Cardiac muscle cell (in vitro differentiated cells and primary cell): ENCODE measurements at regions not wholly inside any gene's neighbourhood (a gene's known extent, or its start where the extent isn't known, plus 50 kb on each side); places are given as distances from the start of the nearest gene placed in this dataset.
A peak's percentile ranks its signal among the peaks of the same experiment; 100 is the strongest.
"Not testable (repeated sequence)": the region's sequence is repeated elsewhere in the genome, so short reads cannot be mapped to it uniquely, and the experiment has no call there.

Experiments used
- DNase-seq, 2 donors: peaks; one replicate each; pipeline versions ENCODE4 v3.0.0 to v3.0.0-alpha.2; 2010 to 2017; ENCODE audit warnings: low read depth in 1 of 2, low spot score in 1 of 2
- H3K27ac ChIP-seq: fragments of 200-600 bp; sonication (generic); 2 replicates; pipeline ENCODE4 v1.5.1; 2016
- H3K27me3 ChIP-seq: fragments of 200-600 bp; sonication (generic); 2 replicates; pipeline ENCODE4 v1.6.0; 2016; ENCODE audit warnings: control low read depth
- H3K36me3 ChIP-seq: fragments of 200-600 bp; sonication (generic); 2 replicates; pipeline ENCODE4 v1.5.1; 2016; ENCODE audit warnings: control low read depth
- H3K4me1 ChIP-seq: fragments of 200-600 bp; sonication (generic); 2 replicates; pipeline ENCODE4 v1.8.1; 2017; ENCODE audit warnings: low read depth, mild to moderate bottlenecking, mixed run types
- H3K4me3 ChIP-seq: fragments of 200-600 bp; sonication (generic); 2 replicates; pipeline ENCODE4 v1.5.1; 2016; ENCODE audit warnings: mild to moderate bottlenecking
- H3K9me3 ChIP-seq: fragments of 200-600 bp; sonication (generic); 2 replicates; pipeline ENCODE4 v1.5.1; 2017; ENCODE audit warnings: low read depth, mild to moderate bottlenecking, control low read depth

DNA sequence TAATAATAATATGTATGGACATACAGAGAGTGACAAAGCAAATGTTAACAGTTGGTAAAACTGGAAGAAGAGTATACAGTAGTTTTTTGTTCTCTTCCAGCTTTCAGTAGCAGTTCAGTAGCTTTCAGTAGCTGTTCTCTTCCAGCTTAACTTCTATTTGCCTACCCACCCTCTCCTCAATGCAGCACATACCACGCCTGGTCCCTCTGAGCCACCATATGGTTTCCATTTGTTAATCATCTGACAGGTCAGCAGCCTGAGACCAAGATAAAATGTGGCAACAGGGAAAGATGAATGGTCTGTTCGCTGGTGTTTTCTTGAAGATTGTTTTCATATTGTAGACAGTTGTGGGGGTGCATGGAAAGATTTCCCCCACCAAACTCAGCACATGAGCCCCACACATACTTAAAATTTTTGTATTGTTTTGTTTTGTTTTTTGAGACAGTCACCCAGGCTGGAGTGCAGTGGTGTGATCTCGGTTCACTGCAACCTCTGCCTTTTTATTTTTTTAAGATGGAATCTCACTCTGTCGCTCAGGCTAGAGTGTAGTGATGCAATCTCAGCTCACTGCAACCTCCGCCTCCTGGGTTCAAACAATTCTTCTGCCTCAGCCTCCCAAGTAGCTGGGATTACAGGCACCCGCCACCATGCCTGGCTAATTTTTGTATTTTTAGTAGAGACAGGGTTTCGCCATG is 56.8 kb downstream of the ATP6V0E2 start:
- not testable (repeated sequence) for H3K9me3 ChIP-seq, H3K36me3 ChIP-seq, H3K4me1 ChIP-seq, H3K4me3 ChIP-seq, H3K27me3 ChIP-seq, H3K27ac ChIP-seq
- DNase-seq, result peak; percentile 18 to 64

DNA sequence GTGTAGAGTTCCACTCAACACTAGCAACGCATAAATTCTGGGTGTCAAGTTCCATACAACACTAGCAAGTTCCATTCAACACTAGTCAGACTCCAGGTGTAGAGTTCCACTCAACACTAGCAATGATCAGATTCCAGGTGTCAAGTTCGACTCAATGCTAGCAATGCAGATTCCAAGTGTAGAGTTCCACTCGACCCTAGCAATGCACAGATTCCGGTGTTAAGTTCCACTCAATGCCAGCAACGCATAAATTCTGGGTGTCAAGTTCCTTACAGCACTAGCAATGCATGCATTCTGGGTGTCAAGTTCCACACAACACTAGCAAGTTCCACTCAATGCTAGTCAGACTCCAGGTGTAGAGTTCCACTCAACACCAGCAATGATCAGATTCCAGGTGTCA is 60.0 kb downstream of the ATP6V0E2 start:
- not testable (repeated sequence) for H3K27me3 ChIP-seq, H3K4me1 ChIP-seq, H3K36me3 ChIP-seq, H3K4me3 ChIP-seq, H3K9me3 ChIP-seq, H3K27ac ChIP-seq
- DNase-seq, result peak in 1 of 2 donors; percentile 5

DNA sequence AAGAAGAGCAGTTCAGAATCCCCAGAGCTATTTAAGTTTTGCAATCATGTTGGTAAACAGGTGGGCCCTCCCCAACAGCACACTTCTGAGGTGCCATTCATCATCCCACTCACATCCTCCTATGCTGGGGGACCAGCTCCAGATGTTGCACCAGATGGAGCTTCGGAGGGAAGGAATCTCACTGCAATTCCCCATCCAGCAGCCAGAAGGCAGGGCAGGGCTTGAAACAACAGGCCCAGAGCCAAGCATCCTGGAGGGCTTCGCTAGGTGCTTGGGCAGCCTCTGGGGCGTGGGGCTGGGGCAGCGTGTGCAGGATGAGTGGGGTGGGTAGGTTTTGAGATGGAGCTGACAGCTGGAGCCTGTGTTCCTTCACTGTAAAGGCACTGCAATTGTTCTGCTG is 73.6 kb downstream of the ATP6V0E2 start:
- not testable (repeated sequence) for H3K27ac ChIP-seq, H3K27me3 ChIP-seq, H3K9me3 ChIP-seq, H3K36me3 ChIP-seq, H3K4me3 ChIP-seq, DNase-seq, H3K4me1 ChIP-seq

DNA sequence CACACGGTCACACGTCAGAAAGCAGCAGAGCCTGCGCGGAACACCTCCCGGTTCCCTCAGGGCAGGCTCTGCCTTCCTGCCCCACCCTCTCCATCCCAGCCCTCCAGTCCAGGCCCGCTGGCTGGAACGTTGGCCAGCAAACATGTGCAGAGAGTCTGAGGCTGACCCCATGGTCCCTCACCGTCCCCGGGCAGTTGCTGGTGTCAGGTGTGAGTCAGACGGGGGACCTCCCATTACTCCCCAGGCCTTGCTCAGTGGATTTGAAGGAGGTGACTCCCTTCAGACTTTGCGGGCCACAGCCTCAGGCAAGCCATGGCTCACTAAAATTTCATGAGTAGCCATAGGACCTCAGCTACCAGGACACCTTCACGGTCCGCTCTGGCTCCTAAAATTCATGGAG is 74.7 kb downstream of the ATP6V0E2 start:
- H3K9me3 ChIP-seq, DNase-seq, H3K4me1 ChIP-seq, H3K36me3 ChIP-seq, H3K4me3 ChIP-seq, H3K27me3 ChIP-seq, H3K27ac ChIP-seq: not testable (repeated sequence)

DNA sequence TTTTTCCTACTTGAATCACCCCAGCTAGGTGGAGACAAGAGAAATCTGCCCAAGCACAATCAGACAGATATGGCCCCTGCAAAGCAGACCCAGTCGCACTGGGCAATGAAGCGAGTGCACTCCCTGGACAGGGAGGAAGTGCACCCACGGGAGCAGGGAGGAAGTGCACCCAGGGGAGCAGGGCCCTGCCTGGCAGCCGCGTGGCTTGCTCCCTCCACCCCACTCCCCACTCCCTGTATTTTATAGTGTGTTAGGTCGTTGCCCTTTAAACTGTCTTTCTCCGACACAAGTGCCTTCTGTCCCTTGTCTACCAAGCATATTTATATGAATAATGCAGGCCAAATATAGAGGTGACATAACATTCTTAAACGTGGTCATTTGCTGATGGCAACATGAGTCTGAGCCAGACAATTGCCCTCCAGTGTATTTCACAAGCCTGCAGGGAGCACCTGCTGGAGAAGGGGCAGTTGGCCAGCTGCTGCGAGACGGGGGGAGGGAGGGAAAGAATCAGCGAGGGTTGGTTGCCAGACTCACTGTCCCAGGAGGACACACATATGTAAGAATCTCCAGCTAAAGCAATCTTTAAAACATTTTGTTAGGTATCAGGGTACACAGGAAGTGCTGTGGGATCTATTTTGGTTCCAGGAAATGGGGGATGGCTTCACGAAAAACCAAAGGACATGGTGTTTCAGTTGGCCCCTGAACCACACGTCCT is 76.3 kb downstream of the ATP6V0E2 start:
- DNase-seq, H3K36me3 ChIP-seq, H3K4me1 ChIP-seq, H3K27me3 ChIP-seq, H3K4me3 ChIP-seq, H3K9me3 ChIP-seq, H3K27ac ChIP-seq: not testable (repeated sequence)

DNA sequence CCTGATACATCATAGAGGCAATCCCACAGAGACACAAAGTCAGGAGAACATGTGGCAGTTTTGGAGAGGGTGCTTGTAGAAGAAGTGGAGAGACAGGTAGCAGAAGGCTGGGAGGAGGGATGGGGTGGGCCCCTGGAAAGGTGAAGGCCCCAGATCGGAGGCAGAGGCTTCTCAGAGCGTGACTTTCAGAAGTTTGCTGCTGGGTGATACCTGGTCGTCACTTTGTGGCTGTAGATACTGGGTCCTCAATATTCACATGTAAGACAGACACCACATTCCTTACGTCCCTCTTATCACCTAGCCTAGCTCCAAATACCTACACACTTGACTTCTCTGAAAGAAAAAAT is 76.8 kb downstream of the ATP6V0E2 start:
- not testable (repeated sequence) for H3K4me1 ChIP-seq, H3K36me3 ChIP-seq, H3K27ac ChIP-seq, H3K9me3 ChIP-seq, DNase-seq, H3K4me3 ChIP-seq, H3K27me3 ChIP-seq

DNA sequence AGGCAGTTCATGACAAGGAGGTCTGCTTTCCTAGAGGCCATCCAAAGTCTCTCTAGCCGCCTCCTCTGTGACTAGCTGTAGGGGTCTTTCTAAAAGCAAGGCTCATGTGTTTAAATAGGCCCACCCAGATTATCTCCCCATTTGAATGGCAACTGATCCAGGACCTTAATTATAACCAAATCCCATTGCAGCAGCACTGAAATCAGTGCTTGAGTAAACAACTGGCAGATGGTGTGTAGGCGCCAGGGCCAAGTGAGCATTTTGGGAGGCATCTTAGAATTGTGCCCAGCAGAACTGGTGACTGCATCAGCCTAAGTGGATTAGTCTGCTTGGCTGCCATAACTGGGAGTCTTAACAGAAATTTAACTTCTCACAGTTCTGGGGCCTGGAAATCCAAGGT is 77.8 kb downstream of the ATP6V0E2 start:
- not testable (repeated sequence) for DNase-seq, H3K36me3 ChIP-seq, H3K4me1 ChIP-seq, H3K27me3 ChIP-seq, H3K9me3 ChIP-seq, H3K27ac ChIP-seq, H3K4me3 ChIP-seq

DNA sequence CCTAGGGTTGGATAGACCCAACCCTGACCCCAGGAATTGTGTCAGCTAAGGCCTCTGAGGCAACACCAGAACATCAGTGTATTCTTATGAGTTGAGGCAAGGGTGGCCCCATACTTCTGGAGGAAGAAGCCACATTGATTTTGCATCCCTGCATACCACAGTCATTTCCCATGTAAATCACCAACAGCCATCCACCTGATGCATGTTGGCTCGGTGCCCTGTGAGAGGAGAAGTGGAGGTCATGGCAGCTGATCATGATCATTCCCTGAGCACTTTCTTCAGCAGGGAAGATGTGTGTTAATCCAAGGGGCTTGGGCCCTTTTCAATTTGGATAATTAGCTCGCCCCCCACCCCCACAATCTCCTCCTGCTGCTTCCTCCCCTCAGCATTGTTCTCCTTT is 85.1 kb downstream of the ATP6V0E2 start:
- H3K9me3 ChIP-seq, H3K4me3 ChIP-seq, H3K4me1 ChIP-seq, H3K36me3 ChIP-seq, H3K27ac ChIP-seq, H3K27me3 ChIP-seq, DNase-seq: not testable (repeated sequence)

DNA sequence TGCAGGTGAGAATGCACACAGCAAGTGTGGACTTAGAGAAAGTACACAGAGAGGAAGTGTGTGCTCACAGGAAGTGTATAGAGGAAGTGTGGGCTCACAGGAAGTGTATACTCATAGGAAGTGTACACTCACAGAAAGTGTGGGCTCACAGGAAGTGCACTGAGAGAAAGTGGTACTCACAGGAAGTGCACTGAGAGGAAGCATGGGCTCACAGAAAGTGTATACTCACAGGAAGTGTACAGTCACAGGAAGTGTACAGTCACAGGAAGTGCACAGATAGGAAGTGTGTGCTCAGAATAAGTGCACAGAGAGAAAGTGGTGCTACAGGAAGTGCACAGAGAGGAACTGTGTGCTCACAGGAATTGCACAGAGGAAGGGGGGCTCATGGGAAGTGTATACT is 87.1 kb downstream of the ATP6V0E2 start:
- not testable (repeated sequence) for H3K27me3 ChIP-seq, H3K4me3 ChIP-seq, H3K9me3 ChIP-seq, H3K36me3 ChIP-seq, H3K4me1 ChIP-seq, H3K27ac ChIP-seq, DNase-seq

DNA sequence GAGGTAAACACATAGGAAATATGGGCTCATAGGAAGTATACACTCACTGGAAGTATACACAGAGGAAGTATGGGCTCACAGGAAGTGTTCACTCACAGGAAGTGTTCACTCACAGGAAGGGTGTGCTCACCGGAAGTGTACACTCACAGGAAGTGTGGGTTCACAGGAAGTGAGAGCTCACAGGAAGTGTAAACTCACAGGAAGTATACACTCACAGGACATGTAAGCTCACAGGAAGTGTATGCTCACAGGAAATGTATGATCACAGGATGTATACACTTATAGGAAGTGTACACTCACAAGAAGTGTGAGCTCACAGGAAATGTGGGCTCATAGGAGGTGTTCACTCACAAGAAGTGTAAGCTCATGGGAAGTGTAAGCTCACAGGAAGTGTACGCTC is 88.1 kb downstream of the ATP6V0E2 start:
- not testable (repeated sequence) for H3K27ac ChIP-seq, H3K27me3 ChIP-seq, DNase-seq, H3K4me3 ChIP-seq, H3K36me3 ChIP-seq, H3K4me1 ChIP-seq, H3K9me3 ChIP-seq

DNA sequence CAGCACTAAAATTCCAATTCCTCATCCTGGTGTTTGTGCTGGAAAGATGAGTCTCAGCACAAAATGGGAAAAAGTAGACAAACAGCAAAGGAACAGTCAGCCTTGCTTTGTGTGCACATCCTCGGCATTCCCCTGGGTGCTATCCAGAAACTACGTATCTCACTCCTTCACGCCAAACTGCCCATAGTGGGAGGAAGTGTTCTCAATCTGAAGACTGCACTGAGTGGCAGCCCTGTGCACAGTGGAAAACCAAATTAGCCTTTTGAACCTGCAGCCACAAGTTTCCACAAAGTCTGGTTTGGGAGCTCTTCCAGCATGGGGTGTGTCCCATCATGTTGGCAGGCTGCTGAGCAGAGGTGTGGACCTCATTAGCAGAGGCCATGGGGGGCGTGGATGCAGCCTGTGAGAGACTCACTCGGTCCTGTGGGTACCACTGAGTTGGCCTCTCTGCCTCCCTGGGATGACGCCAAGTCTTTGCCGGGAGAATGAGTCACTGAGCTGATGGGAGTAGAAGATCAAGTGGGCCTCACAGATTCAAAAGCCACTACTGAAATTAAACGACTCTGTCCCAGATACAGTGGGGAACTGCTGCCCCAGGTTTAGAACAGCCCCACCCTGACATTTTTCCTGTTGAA is 89.0 kb downstream of the ATP6V0E2 start:
- not testable (repeated sequence) for H3K27ac ChIP-seq, H3K27me3 ChIP-seq, H3K36me3 ChIP-seq, DNase-seq, H3K9me3 ChIP-seq, H3K4me1 ChIP-seq, H3K4me3 ChIP-seq

DNA sequence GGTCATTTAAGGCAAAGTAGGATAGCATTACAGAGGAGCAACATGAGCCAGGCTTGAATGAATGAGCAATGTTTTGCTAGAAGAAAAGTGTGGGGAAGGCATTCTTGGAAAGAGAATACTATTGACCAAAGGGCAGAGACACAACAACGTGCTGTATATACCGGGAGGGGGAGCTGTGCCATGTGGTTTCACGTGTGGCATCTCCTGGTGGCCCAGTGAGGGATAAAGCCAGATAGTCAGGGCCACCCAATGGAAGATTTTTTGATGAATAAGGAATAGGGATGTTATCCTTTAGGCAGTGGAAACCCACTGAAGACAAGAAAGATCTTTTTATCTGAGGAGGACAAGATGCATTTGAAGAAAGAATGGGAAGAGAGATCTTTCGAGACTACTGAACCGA is 90.2 kb downstream of the ATP6V0E2 start:
- H3K4me1 ChIP-seq, H3K36me3 ChIP-seq, H3K9me3 ChIP-seq, H3K27ac ChIP-seq, H3K4me3 ChIP-seq, DNase-seq, H3K27me3 ChIP-seq: not testable (repeated sequence)

DNA sequence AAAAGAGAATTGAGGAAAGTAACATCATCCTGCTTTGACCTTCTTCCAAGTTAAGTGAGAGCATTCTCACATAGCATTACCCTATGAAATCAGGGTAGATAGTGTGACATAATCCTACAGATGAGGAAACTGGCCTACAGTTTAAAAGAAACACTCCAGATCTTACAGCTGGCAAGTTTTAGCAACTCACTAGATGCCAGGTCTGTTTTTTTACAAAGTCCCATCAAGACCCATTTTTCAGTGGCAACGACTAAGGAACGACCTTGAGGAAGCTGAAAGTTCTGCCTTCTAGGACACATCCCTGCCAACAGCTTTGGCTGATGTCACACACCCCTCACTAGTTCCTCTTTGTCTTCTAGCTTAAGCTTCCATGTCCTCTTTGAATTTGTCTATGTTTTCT is 92.7 kb downstream of the ATP6V0E2 start:
- not testable (repeated sequence) for DNase-seq, H3K9me3 ChIP-seq, H3K27ac ChIP-seq, H3K36me3 ChIP-seq, H3K4me3 ChIP-seq, H3K4me1 ChIP-seq, H3K27me3 ChIP-seq

DNA sequence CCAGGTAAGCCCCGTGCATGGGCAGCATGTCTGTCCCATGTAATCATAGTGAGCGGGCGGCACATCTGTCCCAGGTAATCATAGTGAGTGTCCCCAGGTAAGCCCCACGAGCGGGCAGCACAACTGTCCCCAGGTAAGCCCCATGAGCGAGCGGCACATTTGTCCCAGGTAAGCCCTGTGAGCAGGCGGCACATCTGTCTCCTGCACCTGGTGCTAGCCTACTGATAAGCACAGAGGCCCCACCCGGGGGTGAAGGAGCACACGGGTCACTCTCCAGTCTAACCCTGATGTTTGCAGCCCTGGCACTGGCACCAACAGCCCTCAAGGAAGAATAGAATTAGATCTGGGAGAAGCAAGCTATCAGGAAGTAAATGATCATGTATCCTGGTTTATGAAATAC is 99.2 kb downstream of the ATP6V0E2 start:
- H3K4me1 ChIP-seq, DNase-seq, H3K36me3 ChIP-seq, H3K9me3 ChIP-seq, H3K27ac ChIP-seq, H3K27me3 ChIP-seq, H3K4me3 ChIP-seq: not testable (repeated sequence)
